ENCODE measurements at regions not wholly inside any gene's neighbourhood (a gene's known extent, or its start where the extent isn't known, plus 50 kb on each side); places are given as distances from the start of the nearest gene placed in this dataset.
A peak's percentile ranks its signal among the peaks of the same experiment; 100 is the strongest.

DNA sequence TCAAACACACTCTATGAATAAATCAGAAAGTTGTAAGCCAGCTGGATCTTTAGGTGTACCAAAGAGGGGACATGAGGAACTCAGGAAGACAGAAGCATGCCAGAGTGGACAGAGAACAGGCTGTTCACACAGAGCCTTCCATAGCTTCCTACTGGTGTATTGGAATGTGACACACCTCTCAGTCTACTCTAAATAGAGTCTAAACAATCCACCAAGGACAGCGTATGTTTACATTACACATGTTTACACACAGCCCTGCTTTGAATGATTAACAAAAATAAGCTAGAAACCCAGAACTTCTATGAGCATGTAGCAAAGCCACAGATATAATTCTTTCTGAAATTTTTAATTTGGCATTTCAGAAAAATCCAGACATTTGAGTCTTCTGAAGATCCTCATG lies 1279.0 kb upstream of the CDH8 start:
- H3K27me3 ChIP-seq (replicated peaks; ENCODE audit: insufficient read depth): no peaks in the 10 kb centered on the region
- no peaks in the 10 kb centered on the region for H3K4me1 ChIP-seq (replicated peaks)
- no peaks in the 10 kb centered on the region for H3K36me3 ChIP-seq
- WGBS: 47% methylated on average over 1 of the region's 1 CpG
- no peak overlapping the region for H3K4me3 ChIP-seq
- no peaks in the 10 kb centered on the region for H3K9me3 ChIP-seq
- TF ChIP-seq, protein P1, sequence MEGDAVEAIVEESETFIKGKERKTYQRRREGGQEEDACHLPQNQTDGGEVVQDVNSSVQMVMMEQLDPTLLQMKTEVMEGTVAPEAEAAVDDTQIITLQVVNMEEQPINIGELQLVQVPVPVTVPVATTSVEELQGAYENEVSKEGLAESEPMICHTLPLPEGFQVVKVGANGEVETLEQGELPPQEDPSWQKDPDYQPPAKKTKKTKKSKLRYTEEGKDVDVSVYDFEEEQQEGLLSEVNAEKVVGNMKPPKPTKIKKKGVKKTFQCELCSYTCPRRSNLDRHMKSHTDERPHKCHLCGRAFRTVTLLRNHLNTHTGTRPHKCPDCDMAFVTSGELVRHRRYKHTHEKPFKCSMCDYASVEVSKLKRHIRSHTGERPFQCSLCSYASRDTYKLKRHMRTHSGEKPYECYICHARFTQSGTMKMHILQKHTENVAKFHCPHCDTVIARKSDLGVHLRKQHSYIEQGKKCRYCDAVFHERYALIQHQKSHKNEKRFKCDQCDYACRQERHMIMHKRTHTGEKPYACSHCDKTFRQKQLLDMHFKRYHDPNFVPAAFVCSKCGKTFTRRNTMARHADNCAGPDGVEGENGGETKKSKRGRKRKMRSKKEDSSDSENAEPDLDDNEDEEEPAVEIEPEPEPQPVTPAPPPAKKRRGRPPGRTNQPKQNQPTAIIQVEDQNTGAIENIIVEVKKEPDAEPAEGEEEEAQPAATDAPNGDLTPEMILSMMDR (IDR thresholded peaks at IDR 0.05): no peak
- TF ChIP-seq POLR2AphosphoS5 (IDR thresholded peaks at IDR 0.05): peak; percentile 10
- TF ChIP-seq POLR2A (IDR thresholded peaks at IDR 0.05): no peak
- DNase-seq (ENCODE audit: low spot score): peak; percentile 7
- no peak overlapping the region for H3K27ac ChIP-seq
- intact Hi-C loops (cut with DNase I): no loop called here

DNA sequence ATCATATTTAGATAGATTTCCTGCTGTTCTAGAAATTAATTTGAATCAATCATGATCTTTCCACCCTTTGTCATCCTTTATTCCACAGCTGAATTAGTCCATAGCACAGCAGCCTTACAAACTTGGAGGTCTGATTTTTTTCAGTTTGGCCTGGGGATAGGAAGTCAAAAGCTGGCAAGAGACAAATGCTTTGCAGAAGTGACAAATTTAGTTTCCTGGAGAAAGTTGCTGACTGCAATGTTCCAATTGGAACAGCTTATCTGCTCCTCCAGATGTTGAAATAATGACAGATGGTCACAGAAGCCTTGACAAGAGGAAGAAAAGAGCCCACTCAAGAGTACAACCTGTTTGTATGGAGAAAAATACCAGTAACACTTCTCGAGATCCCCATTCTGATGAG lies 1276.1 kb upstream of the CDH8 start:
- Histone ChIP-seq H3K27me3 (replicated peaks; ENCODE audit: insufficient read depth) (no peaks in the 10 kb centered on the region), H3K4me1 (replicated peaks) (no peaks in the 10 kb centered on the region), H3K9me3 (no peaks in the 10 kb centered on the region), H3K27ac (no peak overlapping the region), H3K36me3 (no peaks in the 10 kb centered on the region), H3K4me3 (no peak overlapping the region)
- TF ChIP-seq POLR2A (IDR thresholded peaks at IDR 0.05) (no peak), POLR2AphosphoS5 (IDR thresholded peaks at IDR 0.05) (no peak)
- TF ChIP-seq, protein P1 (IDR thresholded peaks at IDR 0.05): no peak
- intact Hi-C loops (cut with DNase I): no loop called here
- no peak for DNase-seq (ENCODE audit: low spot score)
- 70% methylated on average over 1 of the region's 1 CpG for WGBS

DNA sequence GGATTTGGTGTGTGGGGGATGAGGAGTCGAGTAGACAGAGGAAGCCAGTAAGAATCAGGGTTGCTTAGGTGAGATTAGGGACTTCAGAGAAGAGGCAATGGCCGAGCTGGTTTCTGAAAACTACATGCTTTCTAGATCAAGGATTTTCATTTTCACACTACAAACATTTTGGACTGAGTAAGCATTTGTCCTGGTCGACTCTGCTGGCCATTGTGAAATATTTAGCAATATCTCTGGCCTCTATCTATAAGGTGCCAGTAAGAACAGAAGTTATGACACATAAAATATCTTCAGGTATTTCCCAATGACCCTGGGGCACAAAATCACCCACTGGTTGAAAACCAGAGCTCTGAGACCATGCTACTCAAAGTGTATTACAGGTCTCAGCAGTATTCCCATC lies 1275.1 kb upstream of the CDH8 start:
- TF ChIP-seq, protein P1 (IDR thresholded peaks at IDR 0.05): no peak
- TF ChIP-seq POLR2AphosphoS5 (IDR thresholded peaks at IDR 0.05): no peak
- no peak for TF ChIP-seq POLR2A (IDR thresholded peaks at IDR 0.05)
- H3K27me3 ChIP-seq (replicated peaks; ENCODE audit: insufficient read depth): no peaks in the 10 kb centered on the region
- intact Hi-C loops (cut with DNase I): no loop called here

DNA sequence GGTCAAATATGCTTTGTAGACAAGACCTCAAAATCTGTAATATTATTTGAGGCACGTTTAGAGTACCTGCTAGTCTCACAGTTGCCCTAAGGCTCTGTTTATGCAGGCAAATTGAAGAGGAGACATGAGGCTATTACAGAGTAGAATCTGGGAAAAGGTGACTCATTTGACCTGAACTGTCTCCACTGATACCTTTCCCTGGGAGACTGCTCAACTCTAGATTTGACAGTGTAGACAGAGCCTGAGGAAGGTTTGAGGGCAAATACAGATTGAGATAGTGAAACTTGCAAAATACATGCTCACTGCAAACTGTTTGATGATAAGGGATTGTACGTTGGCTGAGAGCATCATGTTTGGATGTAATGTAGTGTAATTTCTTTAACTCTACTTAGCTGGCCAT lies 1266.6 kb upstream of the CDH8 start:
- intact Hi-C loops (cut with DNase I): no loop called here
- DNase-seq (ENCODE audit: low spot score): no peak
- Histone ChIP-seq H3K4me3 (no peak overlapping the region), H3K9me3 (no peaks in the 10 kb centered on the region), H3K36me3 (no peaks in the 10 kb centered on the region), H3K4me1 (replicated peaks) (no peaks in the 10 kb centered on the region), H3K27ac (no peak overlapping the region), H3K27me3 (replicated peaks; ENCODE audit: insufficient read depth) (no peaks in the 10 kb centered on the region)
- TF ChIP-seq, protein P1 (IDR thresholded peaks at IDR 0.05): no peak
- no peak for TF ChIP-seq POLR2A (IDR thresholded peaks at IDR 0.05)
- no peak for TF ChIP-seq POLR2AphosphoS5 (IDR thresholded peaks at IDR 0.05)
- 80% methylated on average over 2 of the region's 2 CpGs for WGBS

More for the DNA sequence above, 1275.1 kb upstream of the CDH8 start:
- H3K9me3 ChIP-seq: no peaks in the 10 kb centered on the region
- DNase-seq (ENCODE audit: low spot score): no peak
- 77% methylated on average over 3 of the region's 3 CpGs for WGBS
- no peaks in the 10 kb centered on the region for H3K4me1 ChIP-seq (replicated peaks)
- H3K4me3 ChIP-seq: no peak overlapping the region
- no peaks in the 10 kb centered on the region for H3K36me3 ChIP-seq
- no peak overlapping the region for H3K27ac ChIP-seq

DNA sequence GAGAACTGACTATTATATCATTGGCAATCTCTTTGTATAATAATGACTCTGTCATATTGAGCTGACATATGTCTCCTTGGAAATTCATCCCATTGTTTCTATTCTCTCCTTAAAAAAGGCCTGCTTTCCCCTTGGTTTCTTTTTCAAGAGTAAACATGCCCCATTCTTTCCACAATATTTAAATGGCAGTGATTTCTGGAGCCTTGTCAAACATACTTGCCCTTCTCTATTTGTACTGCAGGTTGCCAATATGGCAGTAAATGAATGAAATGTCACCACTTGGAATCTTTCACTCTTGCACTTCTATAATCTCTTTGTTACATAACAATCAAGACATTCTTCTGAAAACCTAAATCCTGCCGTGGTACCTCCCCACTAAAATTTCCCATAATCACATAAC lies 1265.1 kb upstream of the CDH8 start:
- no peak overlapping the region for H3K4me3 ChIP-seq
- H3K4me1 ChIP-seq (replicated peaks): no peaks in the 10 kb centered on the region
- no peaks in the 10 kb centered on the region for H3K36me3 ChIP-seq
- DNase-seq (ENCODE audit: low spot score): no peak
- no peaks in the 10 kb centered on the region for H3K27me3 ChIP-seq (replicated peaks; ENCODE audit: insufficient read depth)
- H3K9me3 ChIP-seq: no peaks in the 10 kb centered on the region
- H3K27ac ChIP-seq: no peak overlapping the region
- 43% methylated on average over 1 of the region's 1 CpG for WGBS
- TF ChIP-seq POLR2AphosphoS5 (IDR thresholded peaks at IDR 0.05) (no peak), POLR2A (IDR thresholded peaks at IDR 0.05) (no peak)
- TF ChIP-seq, protein P1 (IDR thresholded peaks at IDR 0.05): no peak
- intact Hi-C loops (cut with DNase I): no loop called here

Data from prostate gland (tissue), 2 donors.